SK-N-MC (cell line): ENCODE measurements at regions not wholly inside any gene's neighbourhood (a gene's known extent, or its start where the extent isn't known, plus 50 kb on each side); places are given as distances from the start of the nearest gene placed in this dataset.

Experiments used
- EZH2 ChIP-seq: fragments of 200-600 bp; sonication (generic); IDR thresholded peaks from one replicate; pipeline ENCODE4 v1.6.1; 2017; ENCODE audit warnings: antibody characterized with exemption
- POLR2AphosphoS5 ChIP-seq: IDR thresholded peaks from 2 replicates; pipeline ENCODE4 v1.6.1; 2012; ENCODE audit warnings: mild to moderate bottlenecking, low read depth, low read length, borderline replicate concordance

GRCh38 chr2:128392207-128392606, 73.5 kb upstream of the HS6ST1 start:
- TF ChIP-seq POLR2AphosphoS5 (no peak), EZH2 (no peak)
